ENCODE measurements at regions not wholly inside any gene's neighbourhood (a gene's known extent, or its start where the extent isn't known, plus 50 kb on each side); places are given as distances from the start of the nearest gene placed in this dataset.

GRCh38 chr16:17657045-17657444 lies 186.3 kb upstream of the XYLT1 start:
- DNase-seq: no peak
- Histone ChIP-seq H3K4me1 (no peaks in the 10 kb centered on the region), H3K27me3 (peaks cover 7% of the 10 kb centered on the region), H3K27ac (no peak overlapping the region), H3K36me3 (no peaks in the 10 kb centered on the region), H3K9me3 (no peaks in the 10 kb centered on the region), H3K4me3 (no peak overlapping the region)
- WGBS, 2 donors (ENCODE audit: low coverage in 1 of 2): 44 to 52% methylated on average over 7 of the region's 7 CpGs
- in situ Hi-C loops (cut with MboI; ENCODE audit: low pct_ligation_motif_present in 1 of 4, low pct_unique_long_range_greater_than_20kb in 1 of 4, low sequenced_read_pairs in 3 of 4) (no loop called here), intact Hi-C loops (cut with DNase I; ENCODE audit: low total_unique reads) (no loop called here)
- TF ChIP-seq POLR2AphosphoS5 (IDR thresholded peaks at IDR 0.05) (no peak), CTCF (IDR thresholded peaks at IDR 0.05) (no peak), EP300 (IDR thresholded peaks at IDR 0.05; ENCODE audit: low read depth) (no peak), POLR2A (IDR thresholded peaks at IDR 0.05) (no peak)

GRCh38 chr16:17654571-17654970 lies 183.8 kb upstream of the XYLT1 start:
- no peaks in the 10 kb centered on the region for H3K36me3 ChIP-seq
- no peak overlapping the region for H3K4me3 ChIP-seq
- no peaks in the 10 kb centered on the region for H3K9me3 ChIP-seq
- 41 to 43% methylated on average over 3 to 4 of the region's 4 CpGs for WGBS, 2 donors (ENCODE audit: low coverage in 1 of 2)
- TF ChIP-seq EP300 (IDR thresholded peaks at IDR 0.05; ENCODE audit: low read depth): no peak
- TF ChIP-seq POLR2AphosphoS5 (IDR thresholded peaks at IDR 0.05): no peak
- TF ChIP-seq CTCF (IDR thresholded peaks at IDR 0.05): no peak
- TF ChIP-seq POLR2A (IDR thresholded peaks at IDR 0.05): no peak
- no peak for DNase-seq
- intact Hi-C loops (cut with DNase I; ENCODE audit: low total_unique reads) (no loop called here), in situ Hi-C loops (cut with MboI; ENCODE audit: low pct_ligation_motif_present in 1 of 4, low pct_unique_long_range_greater_than_20kb in 1 of 4, low sequenced_read_pairs in 3 of 4) (no loop called here)
- H3K4me1 ChIP-seq: no peaks in the 10 kb centered on the region
- H3K27ac ChIP-seq: no peak overlapping the region
- H3K27me3 ChIP-seq: peaks cover 11% of the 10 kb centered on the region

GRCh38 chr16:17654142-17654541 lies 183.4 kb upstream of the XYLT1 start:
- peaks cover 11% of the 10 kb centered on the region for H3K27me3 ChIP-seq
- H3K9me3 ChIP-seq: no peaks in the 10 kb centered on the region
- TF ChIP-seq POLR2A (IDR thresholded peaks at IDR 0.05): no peak
- no peak for TF ChIP-seq EP300 (IDR thresholded peaks at IDR 0.05; ENCODE audit: low read depth)
- no peak for TF ChIP-seq CTCF (IDR thresholded peaks at IDR 0.05)
- no peak for TF ChIP-seq POLR2AphosphoS5 (IDR thresholded peaks at IDR 0.05)
- DNase-seq: no peak
- no peak overlapping the region for H3K27ac ChIP-seq
- intact Hi-C loops (cut with DNase I; ENCODE audit: low total_unique reads) (no loop called here), in situ Hi-C loops (cut with MboI; ENCODE audit: low pct_ligation_motif_present in 1 of 4, low pct_unique_long_range_greater_than_20kb in 1 of 4, low sequenced_read_pairs in 3 of 4) (no loop called here)
- H3K4me1 ChIP-seq: no peaks in the 10 kb centered on the region
- H3K36me3 ChIP-seq: no peaks in the 10 kb centered on the region
- H3K4me3 ChIP-seq: no peak overlapping the region
- WGBS, 2 donors (ENCODE audit: low coverage in 1 of 2): 29 to 50% methylated on average over 2 to 4 of the region's 4 CpGs

- Histone ChIP-seq H3K4me3 (no peak overlapping the region), H3K36me3 (no peaks in the 10 kb centered on the region), H3K27me3 (peaks cover 7% of the 10 kb centered on the region), H3K27ac (no peak overlapping the region), H3K4me1 (no peaks in the 10 kb centered on the region), H3K9me3 (no peaks in the 10 kb centered on the region)
- in situ Hi-C loops (cut with MboI; ENCODE audit: low pct_ligation_motif_present in 1 of 4, low pct_unique_long_range_greater_than_20kb in 1 of 4, low sequenced_read_pairs in 3 of 4) (loop anchor here in 1 of 4 donors (25.0 kb wide), 1 partner anchor 89 kb away; no protein-coding TSS in a partner anchor), intact Hi-C loops (cut with DNase I; ENCODE audit: low total_unique reads) (no loop called here)
- TF ChIP-seq EP300 (IDR thresholded peaks at IDR 0.05; ENCODE audit: low read depth): no peak
- TF ChIP-seq CTCF (IDR thresholded peaks at IDR 0.05): no peak
- no peak for TF ChIP-seq POLR2AphosphoS5 (IDR thresholded peaks at IDR 0.05)
- WGBS, 2 donors (ENCODE audit: low coverage in 1 of 2): 62 to 66% methylated on average over 8 of the region's 8 CpGs
- no peak for DNase-seq
Observed at GRCh38 chr16:17647879-17648872, 177.4 kb upstream of the XYLT1 start.
